ENCODE measurements at regions not wholly inside any gene's neighbourhood (a gene's known extent, or its start where the extent isn't known, plus 50 kb on each side); places are given as distances from the start of the nearest gene placed in this dataset.

DNA sequence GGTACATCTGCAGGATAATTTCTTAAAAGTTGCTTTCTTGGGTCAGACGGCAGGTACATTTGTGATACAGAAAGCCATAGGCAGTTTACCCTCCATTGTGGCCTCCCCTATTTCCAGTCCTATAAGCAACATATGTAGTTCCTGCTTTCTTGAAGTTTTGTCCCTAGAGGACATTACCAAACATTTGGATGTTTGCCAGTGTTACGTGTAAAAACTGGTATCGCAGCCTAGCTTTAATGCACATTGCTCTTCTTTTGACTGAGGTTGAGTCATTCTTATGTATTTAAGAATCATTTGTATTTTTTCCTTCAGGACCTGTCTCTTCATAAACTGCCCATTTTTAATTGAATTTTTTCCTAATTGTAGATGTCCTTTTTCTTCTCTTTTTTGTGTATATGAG is 114.3 kb downstream of the DIPK2A start:
- TF ChIP-seq EP300 (IDR thresholded peaks at IDR 0.05), result no peak
- TF ChIP-seq POLR2A (IDR thresholded peaks at IDR 0.05), result no peak

Data from tibial nerve (tissue), 3 donors.